ENCODE measurements at regions not wholly inside any gene's neighbourhood (a gene's known extent, or its start where the extent isn't known, plus 50 kb on each side); places are given as distances from the start of the nearest gene placed in this dataset.

- no peaks in the 10 kb centered on the region for H3K27me3 ChIP-seq (ENCODE audit: control insufficient read depth, insufficient read depth, low read length)
- no peak overlapping the region for H3K27ac ChIP-seq (ENCODE audit: low read length)
- H3K9me3 ChIP-seq (ENCODE audit: control insufficient read depth, low read depth, low read length) = no peaks in the 10 kb centered on the region
- no peaks in the 10 kb centered on the region for H3K36me3 ChIP-seq (ENCODE audit: control insufficient read depth, low read depth, low read length)
- H3K4me3 ChIP-seq (ENCODE audit: low read length) = no peak overlapping the region
- no peak overlapping the region for H3K9ac ChIP-seq (ENCODE audit: low read length)
- peaks cover 12% of the 10 kb centered on the region for H3K4me1 ChIP-seq (ENCODE audit: control insufficient read depth, low read depth, low read length)
These were observed 86.8 kb downstream of the CCT6B start for GRCh38 chr17:34874478-34874877.

- Histone ChIP-seq H3K27ac (ENCODE audit: low read length) (no peak overlapping the region), H3K4me3 (ENCODE audit: low read length) (no peak overlapping the region), H3K9me3 (ENCODE audit: control insufficient read depth, low read depth, low read length) (no peaks in the 10 kb centered on the region), H3K9ac (ENCODE audit: low read length) (no peak overlapping the region), H3K4me1 (ENCODE audit: control insufficient read depth, low read depth, low read length) (peaks cover 12% of the 10 kb centered on the region), H3K36me3 (ENCODE audit: control insufficient read depth, low read depth, low read length) (no peaks in the 10 kb centered on the region), H3K27me3 (ENCODE audit: control insufficient read depth, insufficient read depth, low read length) (no peaks in the 10 kb centered on the region)
These were observed 88.6 kb downstream of the CCT6B start for GRCh38 chr17:34872640-34873039.

- Histone ChIP-seq H3K9ac (ENCODE audit: low read length) (no peak overlapping the region), H3K4me1 (ENCODE audit: control insufficient read depth, low read depth, low read length) (peaks cover 12% of the 10 kb centered on the region), H3K9me3 (ENCODE audit: control insufficient read depth, low read depth, low read length) (no peaks in the 10 kb centered on the region), H3K27me3 (ENCODE audit: control insufficient read depth, insufficient read depth, low read length) (no peaks in the 10 kb centered on the region), H3K36me3 (ENCODE audit: control insufficient read depth, low read depth, low read length) (no peaks in the 10 kb centered on the region), H3K27ac (ENCODE audit: low read length) (no peak overlapping the region), H3K4me3 (ENCODE audit: low read length) (no peak overlapping the region)
These were observed 91.6 kb downstream of the CCT6B start for GRCh38 chr17:34869641-34870040.

- no peaks in the 10 kb centered on the region for H3K27me3 ChIP-seq (ENCODE audit: control insufficient read depth, insufficient read depth, low read length)
- no peak overlapping the region for H3K9ac ChIP-seq (ENCODE audit: low read length)
- H3K36me3 ChIP-seq (ENCODE audit: control insufficient read depth, low read depth, low read length) = no peaks in the 10 kb centered on the region
- no peaks in the 10 kb centered on the region for H3K4me1 ChIP-seq (ENCODE audit: control insufficient read depth, low read depth, low read length)
- H3K27ac ChIP-seq (ENCODE audit: low read length) = no peak overlapping the region
- H3K4me3 ChIP-seq (ENCODE audit: low read length) = no peak overlapping the region
- no peaks in the 10 kb centered on the region for H3K9me3 ChIP-seq (ENCODE audit: control insufficient read depth, low read depth, low read length)
These were observed 95.5 kb downstream of the CCT6B start for GRCh38 chr17:34865716-34866115.

- Histone ChIP-seq H3K27me3 (ENCODE audit: control insufficient read depth, insufficient read depth, low read length) (no peaks in the 10 kb centered on the region), H3K9me3 (ENCODE audit: control insufficient read depth, low read depth, low read length) (no peaks in the 10 kb centered on the region)
These were observed 98.9 kb downstream of the CCT6B start for GRCh38 chr17:34862384-34862783.

GRCh38 chr17:34861864-34862263, 99.4 kb downstream of the CCT6B start:
- Histone ChIP-seq H3K27ac (ENCODE audit: low read length) (no peak overlapping the region), H3K9ac (ENCODE audit: low read length) (no peak overlapping the region), H3K27me3 (ENCODE audit: control insufficient read depth, insufficient read depth, low read length) (no peaks in the 10 kb centered on the region), H3K9me3 (ENCODE audit: control insufficient read depth, low read depth, low read length) (no peaks in the 10 kb centered on the region), H3K4me1 (ENCODE audit: control insufficient read depth, low read depth, low read length) (no peaks in the 10 kb centered on the region), H3K4me3 (ENCODE audit: low read length) (no peak overlapping the region), H3K36me3 (ENCODE audit: control insufficient read depth, low read depth, low read length) (no peaks in the 10 kb centered on the region)

More at GRCh38 chr17:34862384-34862783, 98.9 kb downstream of the CCT6B start:
- Histone ChIP-seq H3K36me3 (ENCODE audit: control insufficient read depth, low read depth, low read length) (no peaks in the 10 kb centered on the region), H3K4me1 (ENCODE audit: control insufficient read depth, low read depth, low read length) (no peaks in the 10 kb centered on the region), H3K4me3 (ENCODE audit: low read length) (no peak overlapping the region), H3K9ac (ENCODE audit: low read length) (no peak overlapping the region), H3K27ac (ENCODE audit: low read length) (no peak overlapping the region)

- Histone ChIP-seq H3K9me3 (ENCODE audit: control insufficient read depth, low read depth, low read length) (no peaks in the 10 kb centered on the region), H3K4me1 (ENCODE audit: control insufficient read depth, low read depth, low read length) (no peaks in the 10 kb centered on the region), H3K4me3 (ENCODE audit: low read length) (no peak overlapping the region), H3K9ac (ENCODE audit: low read length) (no peak overlapping the region), H3K27me3 (ENCODE audit: control insufficient read depth, insufficient read depth, low read length) (no peaks in the 10 kb centered on the region), H3K27ac (ENCODE audit: low read length) (no peak overlapping the region), H3K36me3 (ENCODE audit: control insufficient read depth, low read depth, low read length) (no peaks in the 10 kb centered on the region)
These were observed 101.6 kb downstream of the CCT6B start for GRCh38 chr17:34859652-34860051.

- no peaks in the 10 kb centered on the region for H3K4me1 ChIP-seq (ENCODE audit: control insufficient read depth, low read depth, low read length)
- H3K27ac ChIP-seq (ENCODE audit: low read length) = no peak overlapping the region
- H3K9ac ChIP-seq (ENCODE audit: low read length) = no peak overlapping the region
- no peaks in the 10 kb centered on the region for H3K27me3 ChIP-seq (ENCODE audit: control insufficient read depth, insufficient read depth, low read length)
- no peaks in the 10 kb centered on the region for H3K9me3 ChIP-seq (ENCODE audit: control insufficient read depth, low read depth, low read length)
- no peaks in the 10 kb centered on the region for H3K36me3 ChIP-seq (ENCODE audit: control insufficient read depth, low read depth, low read length)
- H3K4me3 ChIP-seq (ENCODE audit: low read length) = no peak overlapping the region
These were observed 102.4 kb downstream of the CCT6B start for GRCh38 chr17:34858591-34859565.

- Histone ChIP-seq H3K4me1 (ENCODE audit: control insufficient read depth, low read depth, low read length) (peaks cover 3% of the 10 kb centered on the region), H3K9ac (ENCODE audit: low read length) (no peak overlapping the region), H3K27ac (ENCODE audit: low read length) (no peak overlapping the region), H3K36me3 (ENCODE audit: control insufficient read depth, low read depth, low read length) (no peaks in the 10 kb centered on the region), H3K27me3 (ENCODE audit: control insufficient read depth, insufficient read depth, low read length) (no peaks in the 10 kb centered on the region), H3K4me3 (ENCODE audit: low read length) (no peak overlapping the region), H3K9me3 (ENCODE audit: control insufficient read depth, low read depth, low read length) (no peaks in the 10 kb centered on the region)
These were observed 107.3 kb downstream of the CCT6B start for GRCh38 chr17:34853924-34854323.

GRCh38 chr17:34852614-34853013, 108.6 kb downstream of the CCT6B start:
- Histone ChIP-seq H3K9me3 (ENCODE audit: control insufficient read depth, low read depth, low read length) (no peaks in the 10 kb centered on the region), H3K4me1 (ENCODE audit: control insufficient read depth, low read depth, low read length) (peaks cover 3% of the 10 kb centered on the region), H3K9ac (ENCODE audit: low read length) (no peak overlapping the region), H3K4me3 (ENCODE audit: low read length) (no peak overlapping the region), H3K36me3 (ENCODE audit: control insufficient read depth, low read depth, low read length) (no peaks in the 10 kb centered on the region), H3K27me3 (ENCODE audit: control insufficient read depth, insufficient read depth, low read length) (no peaks in the 10 kb centered on the region), H3K27ac (ENCODE audit: low read length) (no peak overlapping the region)

- Histone ChIP-seq H3K4me3 (ENCODE audit: low read length) (no peak overlapping the region), H3K4me1 (ENCODE audit: control insufficient read depth, low read depth, low read length) (peaks cover 3% of the 10 kb centered on the region), H3K36me3 (ENCODE audit: control insufficient read depth, low read depth, low read length) (no peaks in the 10 kb centered on the region), H3K9ac (ENCODE audit: low read length) (no peak overlapping the region), H3K9me3 (ENCODE audit: control insufficient read depth, low read depth, low read length) (no peaks in the 10 kb centered on the region), H3K27me3 (ENCODE audit: control insufficient read depth, insufficient read depth, low read length) (no peaks in the 10 kb centered on the region), H3K27ac (ENCODE audit: low read length) (no peak overlapping the region)
These were observed 109.2 kb downstream of the CCT6B start for GRCh38 chr17:34851961-34852540.

GRCh38 chr17:34850964-34851363, 110.3 kb downstream of the CCT6B start:
- Histone ChIP-seq H3K27me3 (ENCODE audit: control insufficient read depth, insufficient read depth, low read length) (no peaks in the 10 kb centered on the region), H3K9me3 (ENCODE audit: control insufficient read depth, low read depth, low read length) (no peaks in the 10 kb centered on the region), H3K9ac (ENCODE audit: low read length) (no peak overlapping the region), H3K27ac (ENCODE audit: low read length) (no peak overlapping the region), H3K36me3 (ENCODE audit: control insufficient read depth, low read depth, low read length) (no peaks in the 10 kb centered on the region), H3K4me1 (ENCODE audit: control insufficient read depth, low read depth, low read length) (peaks cover 3% of the 10 kb centered on the region), H3K4me3 (ENCODE audit: low read length) (no peak overlapping the region)
